ENCODE measurements at regions not wholly inside any gene's neighbourhood (a gene's known extent, or its start where the extent isn't known, plus 50 kb on each side); places are given as distances from the start of the nearest gene placed in this dataset.
"Not testable (repeated sequence)": the region's sequence is repeated elsewhere in the genome, so short reads cannot be mapped to it uniquely, and the experiment has no call there.

- no peak for DNase-seq
Measured at GRCh38 chr13:61136093-61136492, 279.6 kb downstream of the PCDH20 start.

GRCh38 chr13:61135583-61135982 lies 280.1 kb downstream of the PCDH20 start:
- no peak for DNase-seq

- DNase-seq: no peak
Measured at GRCh38 chr13:61128850-61129645, 286.6 kb downstream of the PCDH20 start.

GRCh38 chr13:61123538-61124289 lies 291.9 kb downstream of the PCDH20 start:
- no peak for DNase-seq

DNA sequence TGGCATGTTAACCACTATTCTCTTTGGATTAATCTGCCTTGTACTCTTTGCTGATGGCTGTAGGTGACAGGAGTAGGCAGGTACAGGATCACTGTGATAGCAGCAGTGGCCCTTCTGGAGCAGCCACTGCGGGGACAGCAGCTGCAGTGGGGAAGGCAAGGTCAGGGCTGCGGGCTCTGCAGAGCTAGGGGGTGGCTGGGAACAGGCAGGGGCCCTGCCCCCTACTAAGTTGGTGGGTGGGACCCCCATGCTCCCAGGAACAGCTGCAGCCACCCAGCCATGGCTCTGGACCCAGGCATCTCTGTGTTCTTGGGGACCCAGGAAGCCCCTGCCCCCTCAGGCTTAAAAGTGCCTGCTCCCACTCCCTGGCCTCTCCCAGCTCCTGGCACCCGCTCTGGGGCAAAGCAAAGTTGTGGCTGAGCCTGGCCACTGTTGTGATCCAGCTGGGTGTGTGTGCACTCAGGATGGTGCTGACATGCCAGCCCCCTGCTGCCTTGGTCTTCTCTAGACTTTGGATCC lies 302.4 kb downstream of the PCDH20 start:
- no peak for DNase-seq

- DNase-seq: no peak
Measured at GRCh38 chr13:61111529-61111928, 304.1 kb downstream of the PCDH20 start.

GRCh38 chr13:61110732-61111131 lies 304.9 kb downstream of the PCDH20 start:
- DNase-seq: no peak

- no peak for DNase-seq
Measured at GRCh38 chr13:61109741-61110140, 305.9 kb downstream of the PCDH20 start.

DNA sequence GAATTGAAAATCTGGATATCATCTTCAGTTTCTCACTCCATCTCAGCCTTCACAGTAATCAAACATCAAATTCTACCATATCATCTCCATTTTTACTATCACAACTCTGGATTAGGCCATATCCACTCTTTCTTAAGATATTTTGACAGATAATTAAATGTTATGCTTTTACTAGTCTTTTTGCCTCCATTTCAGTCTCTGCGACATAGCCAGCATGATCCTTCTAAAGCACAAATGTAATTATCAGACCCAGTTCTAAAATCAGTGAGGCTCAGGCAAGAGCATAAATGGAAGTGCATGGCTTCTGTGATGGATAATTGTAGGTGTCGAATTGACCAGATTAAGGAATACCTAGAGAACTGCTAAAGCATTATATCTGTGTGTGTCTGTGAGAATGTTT lies 307.7 kb downstream of the PCDH20 start:
- no peak for DNase-seq

DNA sequence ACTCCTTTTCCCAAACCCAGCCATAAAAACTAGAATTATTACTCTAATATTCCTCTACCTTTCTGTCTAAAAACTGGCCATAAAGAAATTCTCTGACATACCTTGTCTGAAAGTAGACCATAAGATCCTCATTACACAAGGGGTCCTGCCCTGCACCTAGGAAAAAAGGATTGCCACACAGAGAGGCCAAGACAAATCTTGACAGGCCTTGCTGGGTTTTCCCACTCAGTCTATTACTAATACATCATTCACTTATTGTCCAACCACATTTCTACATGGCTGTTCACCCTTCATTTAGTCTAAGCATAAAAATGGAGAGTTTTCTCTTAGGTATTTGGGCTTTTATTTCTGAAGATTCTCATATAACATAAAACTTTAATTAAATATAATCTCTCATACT lies 319.8 kb downstream of the PCDH20 start:
- no peak for DNase-seq

- DNase-seq: no peak
Measured at GRCh38 chr13:61094865-61095264, 320.8 kb downstream of the PCDH20 start.

DNA sequence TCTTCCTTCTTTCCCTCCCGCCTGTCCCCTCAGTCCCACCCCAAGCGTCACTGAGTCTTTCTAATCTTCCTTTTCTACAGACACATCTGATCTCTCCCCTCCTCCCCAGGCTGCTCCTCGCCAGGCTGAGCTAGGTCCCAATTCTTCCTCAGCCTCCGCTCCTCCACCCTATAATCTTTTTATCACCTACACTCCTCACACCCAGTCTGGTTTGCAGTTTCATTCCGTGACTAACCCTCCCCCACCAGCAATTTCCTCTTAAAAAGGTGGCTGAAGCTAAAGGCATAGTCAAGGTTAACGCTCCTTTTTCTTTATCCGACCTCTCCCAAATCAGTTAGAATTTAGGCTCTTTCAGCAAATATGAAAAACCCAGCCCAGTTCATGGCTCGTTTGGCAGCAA lies 325.8 kb downstream of the PCDH20 start:
- DNase-seq: not testable (repeated sequence)

- no peak for DNase-seq
Measured at GRCh38 chr13:61086087-61086486, 329.6 kb downstream of the PCDH20 start.

DNA sequence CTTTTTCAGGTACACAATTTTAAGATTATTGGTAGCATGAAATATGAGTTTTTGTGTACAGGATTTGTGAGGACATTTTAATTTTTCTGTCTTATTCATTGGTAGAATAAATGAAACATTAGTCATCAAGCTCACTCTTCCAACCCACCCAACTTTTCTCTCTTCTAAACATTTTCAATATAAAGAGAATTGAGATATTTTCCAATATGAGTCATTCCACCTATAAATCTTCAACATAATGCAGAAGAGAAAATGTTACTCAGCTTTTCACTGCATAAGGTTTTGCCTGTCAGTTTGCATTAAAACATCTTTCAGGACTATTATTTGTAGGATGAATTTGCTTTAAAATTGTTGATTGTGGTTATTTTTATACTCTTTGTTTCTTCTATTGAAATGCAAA lies 330.7 kb downstream of the PCDH20 start:
- DNase-seq: no peak

DNA sequence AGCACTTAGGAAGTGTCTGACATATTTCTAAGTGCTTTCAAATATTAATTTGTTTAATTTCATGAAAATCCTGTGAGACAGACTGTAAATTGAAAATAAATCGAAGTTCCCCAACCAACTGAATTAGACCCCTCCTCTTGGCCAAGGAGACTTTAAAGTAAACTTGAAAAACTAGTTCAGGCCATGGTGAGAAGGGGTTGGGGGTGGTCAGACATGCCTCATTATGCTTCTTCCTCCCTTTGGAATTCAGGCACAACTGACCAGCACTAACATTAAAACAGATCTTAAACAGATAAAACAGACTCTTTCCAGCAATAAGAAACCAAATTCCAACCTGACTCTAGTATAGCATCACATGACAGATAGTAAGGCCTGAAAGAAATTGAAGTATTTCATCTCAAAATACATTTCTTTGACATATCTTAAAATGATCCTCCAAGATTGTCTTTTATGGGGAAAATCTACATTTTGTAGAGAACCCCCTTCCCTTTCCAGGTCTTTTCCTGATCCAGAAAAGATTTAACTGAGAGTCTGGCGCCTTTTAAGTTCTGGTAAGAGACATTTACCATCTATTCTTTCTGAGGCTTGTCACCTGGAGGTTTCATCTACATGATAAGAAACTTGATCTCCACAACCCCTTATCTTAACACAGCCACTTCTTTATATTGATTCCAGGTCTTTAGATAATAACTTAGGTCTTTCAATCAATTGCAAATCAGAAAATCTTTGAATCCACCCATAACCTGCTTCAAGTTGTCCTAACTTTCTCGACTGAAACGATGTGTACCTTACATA lies 336.5 kb downstream of the PCDH20 start:
- DNase-seq: no peak

DNA sequence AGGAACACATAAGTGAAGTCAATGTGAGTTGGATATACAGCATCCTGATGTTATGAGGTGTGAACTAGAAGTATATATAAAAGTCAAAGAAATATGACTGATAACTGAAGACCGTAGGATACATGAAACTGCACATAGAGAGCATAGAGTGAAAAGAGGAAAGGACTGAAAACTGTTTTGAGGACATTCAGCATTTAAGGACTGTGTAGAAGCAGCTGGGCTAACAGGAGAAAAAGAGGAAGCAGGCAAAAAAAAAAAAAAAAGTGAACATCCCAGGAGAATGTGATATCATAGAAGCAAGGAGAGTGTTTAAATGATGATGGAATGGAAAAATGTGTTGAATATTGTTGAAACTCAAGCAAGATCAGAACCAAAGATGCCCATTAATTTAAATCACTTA lies 363.5 kb downstream of the PCDH20 start:
- no peak for DNase-seq

- no peak for DNase-seq
Measured at GRCh38 chr13:61045251-61045650, 370.4 kb downstream of the PCDH20 start.

DNA sequence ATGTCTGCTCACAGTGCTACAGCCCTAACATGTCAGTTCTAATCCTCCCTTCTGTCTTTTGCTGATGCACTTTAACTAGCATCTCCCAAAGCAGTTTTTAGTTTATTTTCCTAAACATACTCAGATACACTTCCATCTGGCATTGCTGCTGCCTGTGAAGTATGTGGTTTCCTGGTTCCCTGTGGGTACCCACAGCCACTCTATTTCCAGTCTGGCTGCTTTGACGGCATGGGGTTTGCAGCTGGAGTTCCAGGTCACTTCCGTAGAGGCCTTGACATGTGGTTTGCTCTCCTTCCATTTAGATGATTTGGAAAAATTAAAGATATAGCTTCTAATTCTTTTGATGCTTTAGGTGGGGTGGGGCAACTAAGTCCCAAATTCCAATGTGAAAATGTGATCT lies 375.5 kb downstream of the PCDH20 start:
- DNase-seq: no peak

GRCh38 chr13:61039302-61039701 lies 376.3 kb downstream of the PCDH20 start:
- DNase-seq: no peak

GRCh38 chr13:61036715-61037114 lies 378.9 kb downstream of the PCDH20 start:
- no peak for DNase-seq

- no peak for DNase-seq
Measured at GRCh38 chr13:61030445-61030844, 385.2 kb downstream of the PCDH20 start.

DNA sequence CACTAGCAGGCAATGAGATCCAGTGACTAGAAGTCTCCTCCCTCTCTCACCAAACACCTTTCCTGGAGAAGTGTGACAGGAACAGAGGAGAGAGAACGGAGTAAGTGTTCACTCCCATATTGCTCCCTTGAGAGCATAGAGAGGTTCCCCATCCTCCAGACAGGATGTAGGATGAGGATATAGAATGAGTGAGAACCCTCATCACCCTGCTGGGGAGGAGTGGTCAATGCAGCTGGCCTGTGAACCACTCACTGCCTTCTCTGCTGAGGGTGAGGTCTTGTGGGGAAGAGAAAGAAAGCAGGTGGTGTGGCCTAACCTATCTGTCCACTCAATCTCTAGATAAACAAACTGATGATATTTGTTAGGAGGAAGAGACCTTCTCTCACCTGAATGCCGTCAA lies 386.6 kb downstream of the PCDH20 start:
- DNase-seq: no peak

DNA sequence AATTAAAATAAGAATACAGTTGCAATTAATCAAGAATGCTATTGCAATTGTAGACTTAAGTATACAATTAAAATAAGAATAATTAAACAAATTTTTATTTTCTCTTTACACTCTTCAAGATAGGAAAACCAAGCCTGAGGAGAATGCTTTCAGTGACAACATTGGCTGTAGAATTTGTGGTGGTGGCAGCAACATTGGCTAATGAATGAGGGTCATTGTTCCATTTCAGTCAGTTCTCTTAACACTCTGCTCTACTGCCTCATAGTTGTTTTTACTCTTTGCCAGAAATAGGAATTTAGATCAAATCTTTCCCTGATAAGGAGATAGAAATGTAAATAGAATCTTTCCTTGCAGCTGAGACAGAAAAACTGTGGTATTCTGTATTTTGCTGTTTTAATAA lies 391.6 kb downstream of the PCDH20 start:
- no peak for DNase-seq

Measured in activated effector memory CD4-positive, alpha-beta T cell treated with anti-CD3 and anti-CD28 coated beads, Interleukin-2, amount 50 U/mL, for 16 hours (primary cell).